HG02870 (cell line): ENCODE measurements at regions not wholly inside any gene's neighbourhood (a gene's known extent, or its start where the extent isn't known, plus 50 kb on each side); places are given as distances from the start of the nearest gene placed in this dataset.
"Not testable (repeated sequence)": the region's sequence is repeated elsewhere in the genome, so short reads cannot be mapped to it uniquely, and the experiment has no call there.

ENCODE experiments used
- ATAC-seq: cut with Tn5 transposase; IDR thresholded peaks from one replicate; pipeline ENCODE4 v1.9.1; 2021; ENCODE audit warnings: mild to moderate bottlenecking, moderate library complexity; ENCODE audit not compliant: unreplicated experiment

DNA sequence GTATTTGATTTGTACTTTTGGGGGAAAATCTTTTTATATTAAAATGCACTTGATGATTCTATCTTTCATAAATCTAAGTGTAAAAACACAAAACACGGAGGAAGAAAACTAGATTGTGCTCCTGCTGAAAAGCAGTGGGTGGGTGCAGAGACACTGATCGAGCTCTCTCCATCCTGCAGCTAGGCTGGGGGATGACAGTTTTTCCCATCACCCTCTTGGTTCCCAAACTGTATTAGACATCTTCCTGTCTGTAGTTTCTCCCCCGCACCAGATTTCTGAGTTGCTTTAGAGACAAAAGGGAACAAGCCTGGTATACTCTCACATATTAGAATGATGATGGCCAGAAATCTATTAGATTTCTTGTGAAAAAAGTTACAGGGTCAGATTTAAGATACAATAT, 99.6 kb downstream of the FAM114A2 start:
- no peak for ATAC-seq

DNA sequence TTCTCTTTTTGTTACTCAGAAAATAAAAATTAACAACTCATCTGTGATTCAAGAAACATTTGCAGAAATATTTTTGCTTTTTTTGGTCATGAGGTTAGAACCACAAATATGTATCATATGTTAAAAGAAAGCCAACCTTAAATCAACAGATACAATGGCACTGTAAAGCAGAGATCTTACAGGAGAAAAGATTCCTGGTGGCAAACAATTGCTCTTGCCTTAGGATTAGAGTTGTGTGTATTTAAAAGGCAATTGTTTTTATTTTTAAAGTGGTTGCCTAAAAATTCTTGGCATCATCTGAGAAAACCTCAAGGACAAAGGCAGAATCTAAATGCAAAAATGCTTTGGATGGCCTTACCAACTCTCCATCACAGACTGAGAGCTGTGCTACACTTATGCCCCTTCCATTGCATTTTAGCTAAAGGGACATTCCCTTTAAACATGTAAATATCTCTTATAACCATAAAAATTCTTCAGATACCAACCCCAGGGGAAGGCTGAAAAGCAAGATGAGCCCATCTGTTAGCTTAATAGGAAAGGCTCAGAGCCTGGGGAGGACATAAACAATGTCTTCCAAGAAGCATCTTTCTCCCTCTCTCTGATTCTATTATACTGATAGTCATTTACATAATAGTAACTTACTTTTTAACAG, 100.4 kb downstream of the FAM114A2 start:
- ATAC-seq: no peak

DNA sequence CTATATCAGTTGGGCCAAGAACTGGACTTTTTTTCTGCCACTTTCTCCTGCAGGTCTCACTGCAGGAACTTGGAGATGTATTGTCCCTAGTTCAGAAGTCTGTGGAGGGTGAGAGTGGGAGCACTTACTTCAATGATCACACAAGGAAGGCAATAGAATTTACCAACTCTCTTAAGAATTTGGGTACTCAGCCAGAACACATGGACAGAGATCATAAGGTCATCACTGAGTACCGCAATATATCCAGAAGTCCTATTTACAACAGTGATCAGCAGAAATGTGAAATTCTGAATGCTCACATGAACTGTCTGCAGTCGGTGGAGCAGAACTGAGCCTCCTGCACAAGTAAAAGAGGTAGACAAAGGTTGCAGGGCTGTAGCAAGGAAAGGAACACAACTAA, 101.0 kb downstream of the FAM114A2 start:
- ATAC-seq: no peak

DNA sequence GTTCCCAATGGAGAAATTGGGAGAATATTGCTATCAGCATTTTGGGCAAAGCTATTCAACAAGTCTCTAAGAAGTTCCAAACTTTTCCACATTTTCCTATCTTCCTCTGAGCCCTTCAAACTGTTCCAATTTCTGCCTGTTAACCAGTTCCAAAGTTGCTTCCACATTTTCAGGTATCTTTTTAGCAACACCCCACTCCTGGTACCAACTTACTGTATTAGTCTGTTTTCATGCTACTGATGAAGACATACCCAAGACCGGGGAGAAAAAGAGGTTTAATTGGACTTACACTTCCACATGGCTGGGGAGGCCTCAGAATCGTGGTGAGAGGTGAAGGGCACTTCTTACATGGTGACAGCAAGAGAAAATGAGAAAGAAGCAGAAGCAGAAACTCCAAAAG, 103.6 kb downstream of the FAM114A2 start:
- ATAC-seq: not testable (repeated sequence)

DNA sequence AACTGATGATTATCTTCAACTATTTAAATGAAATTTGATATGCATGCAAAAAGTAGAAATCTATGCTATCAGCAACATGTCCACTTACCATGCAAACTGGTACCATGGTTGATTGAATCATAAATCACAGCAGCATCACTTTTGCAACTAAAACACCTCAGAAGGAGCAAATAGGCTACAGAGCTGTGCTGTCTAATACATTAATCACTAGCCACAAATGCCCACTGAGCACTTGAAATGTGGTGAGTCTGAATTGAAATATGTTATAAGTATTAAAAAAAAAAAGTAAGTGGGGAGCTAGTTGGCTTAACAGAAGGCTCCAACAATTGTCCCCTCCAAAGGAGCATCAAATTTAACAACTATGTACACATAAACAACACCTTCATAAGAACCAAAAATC, 112.5 kb downstream of the FAM114A2 start:
- no peak for ATAC-seq

DNA sequence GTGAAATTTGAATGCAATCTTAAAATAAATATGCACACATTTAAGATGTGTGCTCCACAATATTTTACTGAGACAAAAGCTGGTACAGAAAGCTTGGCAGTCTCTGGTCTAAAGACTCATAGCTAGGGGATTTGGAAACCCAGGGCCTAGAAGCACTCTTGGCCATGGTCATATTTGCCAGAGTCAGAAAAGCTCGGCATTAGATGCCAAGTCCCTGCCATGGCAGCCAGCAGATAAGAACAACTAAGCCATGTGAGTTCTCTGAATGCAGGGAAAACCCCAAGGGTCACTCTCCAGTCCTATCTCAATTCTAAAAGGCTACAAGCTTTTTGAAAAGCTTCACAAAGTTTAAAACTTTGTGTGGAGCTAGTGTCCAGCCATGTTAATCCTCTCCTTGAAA, 119.5 kb downstream of the FAM114A2 start:
- ATAC-seq: no peak

DNA sequence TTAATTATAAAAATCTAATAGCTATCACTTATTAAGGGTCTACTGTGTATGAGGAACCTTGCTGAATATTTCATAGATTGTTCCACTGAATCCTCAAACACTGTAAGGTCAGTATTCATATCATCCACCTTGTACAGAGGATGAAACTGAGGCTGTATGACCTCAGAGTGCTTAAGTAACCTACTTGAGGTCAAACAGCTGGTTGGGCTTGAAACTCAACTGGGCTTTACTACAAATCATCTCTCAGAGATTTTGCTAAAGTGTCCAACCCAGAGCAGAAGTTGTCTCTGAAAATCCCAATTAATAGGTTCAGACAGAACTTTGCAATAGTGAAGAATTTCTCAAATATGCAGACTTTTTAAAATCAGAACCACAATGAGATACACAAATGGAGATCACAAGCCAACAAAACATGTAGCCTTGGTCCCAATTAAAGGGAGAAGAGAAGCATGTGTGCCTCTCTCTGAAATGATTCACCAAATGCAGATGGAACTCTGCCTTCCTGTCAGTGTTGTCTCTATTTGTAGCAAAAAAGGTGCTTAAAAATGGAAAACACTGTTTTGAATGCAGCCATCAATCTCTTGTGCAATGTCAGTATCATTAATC, 131.4 kb downstream of the FAM114A2 start:
- no peak for ATAC-seq

DNA sequence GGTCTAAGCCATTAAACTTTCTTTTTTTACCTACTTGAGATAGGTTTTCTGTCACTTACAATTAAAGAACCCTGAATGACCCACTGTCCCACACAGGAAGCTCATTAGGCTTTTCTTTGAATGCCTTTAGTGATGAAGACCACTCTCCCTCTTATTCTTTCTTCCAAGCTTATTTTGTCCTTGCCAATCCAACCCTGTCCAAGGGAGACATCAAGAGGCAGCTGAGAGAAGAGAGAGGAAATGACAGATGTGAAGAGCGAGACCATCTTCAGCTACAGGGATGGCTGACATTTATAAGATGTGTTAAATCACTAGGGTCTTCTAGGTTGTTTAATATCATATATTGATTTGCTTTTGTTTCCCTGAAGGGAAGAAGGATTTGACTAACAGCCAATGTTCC, 133.5 kb downstream of the FAM114A2 start:
- no peak for ATAC-seq

DNA sequence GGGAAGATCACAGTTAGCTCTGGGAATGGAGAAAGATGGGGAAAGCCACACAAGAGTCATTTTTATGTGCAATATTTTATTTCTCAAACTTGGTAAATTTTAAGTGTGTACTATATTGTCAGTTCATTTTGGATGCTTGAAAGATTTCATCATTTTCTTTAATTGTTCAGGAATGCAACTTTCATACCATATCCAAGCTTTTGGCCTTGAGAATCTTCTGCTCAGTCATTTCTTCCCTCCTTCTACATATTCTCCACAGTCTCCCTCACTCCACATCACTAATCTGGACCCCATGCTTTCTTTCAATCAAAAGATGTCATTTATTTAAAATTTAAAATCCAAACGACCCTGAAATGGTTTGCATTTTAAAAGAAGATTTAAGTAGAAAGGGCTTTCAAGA, 135.4 kb downstream of the FAM114A2 start:
- ATAC-seq: no peak

DNA sequence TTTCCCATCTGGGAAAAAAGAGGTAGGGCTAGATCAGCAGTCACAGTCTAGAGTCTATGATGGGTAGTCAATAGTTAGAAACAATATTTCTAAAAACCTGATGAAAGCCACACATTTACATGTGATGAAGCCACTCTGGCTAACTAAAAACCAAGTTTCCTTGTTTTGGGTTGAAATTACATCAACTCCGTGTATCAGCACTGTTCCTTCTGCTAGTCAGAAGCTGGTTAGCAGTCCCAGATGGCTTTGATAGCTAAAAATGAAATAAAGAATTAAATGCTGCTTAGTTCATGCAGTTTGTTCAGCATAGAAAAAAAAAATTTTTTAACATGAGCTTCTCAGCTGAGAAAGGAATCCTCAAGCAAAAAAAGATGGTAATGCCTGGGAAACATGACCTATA, 136.7 kb downstream of the FAM114A2 start:
- ATAC-seq: no peak

DNA sequence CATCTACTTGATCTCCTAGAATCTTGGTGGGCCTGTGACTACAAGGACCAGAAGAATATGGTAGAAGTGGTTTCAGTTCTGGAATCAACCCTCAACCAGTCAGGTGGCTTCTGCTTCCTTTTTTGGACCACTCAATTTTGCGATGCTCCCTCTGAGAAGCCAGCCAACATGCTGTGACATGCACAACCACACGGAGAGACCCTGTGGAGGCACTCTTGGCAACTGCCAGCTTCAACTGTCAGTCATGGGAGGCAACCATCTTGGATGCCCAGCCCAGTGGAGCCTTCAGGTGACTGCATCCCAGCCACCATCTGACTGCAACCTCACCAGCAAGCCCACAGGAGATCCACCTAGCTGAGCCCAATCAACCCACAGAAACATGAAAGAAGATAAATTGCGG, 137.3 kb downstream of the FAM114A2 start:
- ATAC-seq: no peak

DNA sequence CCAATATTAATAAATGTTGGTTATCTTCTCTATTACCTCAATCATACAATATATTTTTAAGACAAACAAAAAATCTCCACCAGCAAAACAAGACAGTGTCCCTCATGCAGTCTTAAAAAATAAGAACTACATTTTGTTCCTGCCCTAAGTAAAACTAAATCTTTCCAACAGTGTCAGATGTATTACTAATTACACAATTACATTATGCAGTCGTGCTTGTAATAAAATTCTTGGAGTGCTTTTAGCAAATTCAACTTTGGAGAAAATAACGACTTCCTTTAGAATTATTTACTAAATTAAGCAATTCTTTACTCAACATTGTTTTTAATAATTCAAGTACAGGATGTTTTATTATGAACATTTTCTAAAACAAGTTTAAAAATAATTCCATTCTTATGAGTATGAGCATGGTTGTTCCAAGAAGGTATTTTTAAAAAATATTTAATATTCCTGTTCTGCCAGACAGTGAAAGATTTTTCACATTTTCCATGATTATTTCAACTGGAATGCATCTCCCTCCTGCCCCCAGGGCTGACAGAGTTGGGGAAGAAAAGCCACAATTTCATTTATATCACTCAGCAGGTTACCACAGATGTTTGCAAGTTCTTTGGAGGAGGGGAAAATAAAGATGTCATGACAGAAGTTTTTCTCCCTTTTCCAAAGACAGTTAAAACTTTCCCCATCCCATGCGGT, 137.9 kb downstream of the FAM114A2 start:
- no peak for ATAC-seq

DNA sequence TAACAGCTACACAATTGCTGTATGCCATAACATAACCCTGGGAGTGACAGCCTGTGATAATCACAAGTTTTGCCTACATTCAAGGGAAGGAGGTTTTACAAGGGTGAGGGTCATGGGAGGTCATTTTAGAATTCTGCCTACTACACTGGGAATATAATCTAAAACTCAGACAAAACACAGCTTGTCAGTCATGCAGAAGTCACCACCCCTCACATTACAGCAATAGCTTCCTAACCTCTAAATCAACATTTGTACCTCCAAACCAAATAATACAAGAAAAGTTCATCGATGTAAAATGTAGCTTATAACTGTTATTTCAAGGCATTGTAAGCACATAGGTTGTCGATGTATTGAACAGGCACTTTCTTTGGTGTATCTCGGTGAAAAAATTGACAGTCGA, 139.0 kb downstream of the FAM114A2 start:
- ATAC-seq: no peak

DNA sequence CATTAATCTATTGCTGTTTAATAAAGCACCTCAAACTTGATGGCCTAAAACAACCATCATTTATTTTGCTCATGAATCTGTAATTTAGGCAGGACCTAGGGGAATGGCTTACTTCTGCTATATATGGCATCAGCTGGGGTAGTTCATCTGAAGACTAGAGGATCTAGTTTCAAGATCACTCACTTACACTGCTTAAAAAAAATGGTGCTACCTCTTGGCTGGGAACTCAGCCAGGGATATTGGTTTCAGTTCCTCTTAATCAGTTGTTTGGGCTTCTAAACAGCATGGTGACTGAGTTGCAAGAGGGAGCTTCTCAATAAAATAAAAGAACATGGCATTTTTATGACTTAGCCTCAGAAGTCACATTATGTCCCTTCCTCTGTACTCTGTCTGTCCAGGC, 142.0 kb downstream of the FAM114A2 start:
- ATAC-seq: peak; percentile 97

DNA sequence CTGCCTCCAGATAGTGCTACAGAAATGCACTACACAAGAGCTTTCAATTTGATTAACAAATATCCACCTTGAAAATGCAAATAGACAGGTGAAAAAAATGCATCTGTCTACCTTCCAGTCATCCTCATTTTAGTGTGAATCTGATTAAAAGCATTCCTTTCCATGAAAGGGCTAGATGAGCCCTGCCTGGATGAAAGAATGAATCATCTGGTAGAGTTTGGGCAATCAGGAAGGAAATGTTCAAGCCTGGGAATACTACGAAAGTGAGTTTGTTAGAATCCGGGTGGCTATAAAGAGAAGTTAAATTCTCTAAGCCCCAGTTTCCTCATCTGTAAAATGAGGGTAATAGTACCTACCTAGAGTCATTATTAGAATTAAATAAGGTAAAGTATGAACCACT, 142.6 kb downstream of the FAM114A2 start:
- ATAC-seq: no peak

DNA sequence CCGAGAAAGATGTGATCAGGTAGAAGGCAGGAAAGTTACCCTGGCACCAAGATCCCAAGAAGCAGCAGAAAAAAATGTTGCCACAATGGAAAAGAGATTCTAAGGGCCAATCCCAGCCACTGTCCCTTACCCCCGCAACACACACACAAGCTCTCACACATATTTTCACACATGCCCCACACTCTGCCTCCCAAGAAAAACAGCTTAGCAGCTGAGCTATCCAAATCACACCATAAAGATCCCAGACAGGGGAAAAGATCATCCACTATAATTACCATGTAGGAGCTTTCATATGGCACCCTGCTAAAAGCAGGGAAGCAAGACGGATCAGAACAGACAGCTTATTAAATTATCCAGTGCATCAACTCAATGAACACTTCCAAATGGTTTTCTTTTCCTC, 143.4 kb downstream of the FAM114A2 start:
- no peak for ATAC-seq

DNA sequence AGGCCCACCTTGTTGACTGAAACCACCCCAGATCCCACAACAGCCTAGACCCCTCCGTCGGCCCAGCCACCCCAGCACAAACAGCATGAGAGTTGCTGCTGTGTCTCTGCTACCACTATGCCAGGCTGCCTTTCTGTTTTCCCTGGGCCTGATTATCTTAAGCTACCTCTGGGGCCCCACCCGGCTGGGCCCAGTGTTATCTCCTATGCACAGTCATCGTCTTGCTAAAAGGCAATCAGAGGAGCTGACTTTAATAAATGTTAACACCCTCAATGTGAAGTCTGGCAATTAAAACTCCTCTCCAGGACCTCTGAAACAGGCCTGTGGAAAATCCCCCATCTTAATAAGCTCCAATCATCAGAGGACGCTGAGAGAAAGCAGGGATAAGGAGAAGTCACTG, 144.9 kb downstream of the FAM114A2 start:
- no peak for ATAC-seq

DNA sequence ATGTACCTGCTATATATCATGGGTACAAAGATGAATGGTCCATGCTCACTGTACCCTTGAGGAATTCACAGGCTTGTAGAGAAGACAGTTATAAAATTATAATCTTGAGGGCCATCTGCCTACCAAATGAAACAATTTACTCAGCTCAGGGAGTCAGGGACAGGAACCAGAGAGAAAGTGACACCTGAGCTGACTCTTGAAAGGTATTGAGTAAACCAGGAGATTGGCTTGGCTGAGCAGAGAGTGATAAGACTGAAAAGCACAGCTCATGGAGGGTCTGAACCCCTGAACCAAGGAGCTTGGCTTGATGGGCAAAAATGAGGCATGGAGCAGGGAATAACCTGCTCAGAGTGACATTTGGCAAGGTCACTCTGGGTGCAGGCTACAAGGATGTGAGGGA, 147.3 kb downstream of the FAM114A2 start:
- no peak for ATAC-seq

DNA sequence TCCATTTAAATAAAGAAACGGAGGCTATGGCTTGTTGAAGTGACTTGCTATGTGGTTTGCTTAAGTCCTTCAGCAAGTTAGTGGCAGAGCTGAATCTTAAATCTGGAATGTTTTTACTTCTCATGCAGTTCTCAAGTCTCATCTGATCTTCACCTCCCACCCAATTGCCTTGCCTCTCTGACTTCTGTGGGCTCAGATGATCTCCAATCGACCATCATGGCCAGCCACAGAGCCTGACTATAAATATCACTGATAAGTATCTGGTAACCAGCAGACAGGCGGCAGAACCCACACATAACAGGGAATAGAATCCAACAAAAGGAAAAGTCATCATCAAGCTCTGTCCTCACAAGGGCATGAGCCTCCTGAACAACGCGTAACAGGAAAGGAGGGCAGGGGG, 149.9 kb downstream of the FAM114A2 start:
- no peak for ATAC-seq

DNA sequence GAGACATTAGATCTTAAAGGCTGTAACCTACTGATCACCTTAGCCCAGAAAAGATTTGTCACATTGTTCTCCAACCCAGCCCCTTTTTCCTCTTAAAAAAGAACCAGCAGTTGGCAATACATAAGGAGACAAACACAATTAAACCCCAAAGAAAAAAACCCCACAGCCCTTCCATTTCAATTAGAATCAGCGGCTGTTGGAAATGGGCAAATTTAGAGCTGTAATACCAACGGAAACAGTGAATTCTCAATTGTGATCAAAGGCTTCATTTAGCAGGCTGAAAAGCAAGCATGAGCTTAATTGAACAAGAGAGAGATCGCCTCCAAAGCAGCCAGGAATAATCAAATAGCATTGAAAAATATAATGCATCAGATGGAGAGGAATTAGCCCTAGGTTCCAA, 153.6 kb downstream of the FAM114A2 start:
- ATAC-seq: no peak

DNA sequence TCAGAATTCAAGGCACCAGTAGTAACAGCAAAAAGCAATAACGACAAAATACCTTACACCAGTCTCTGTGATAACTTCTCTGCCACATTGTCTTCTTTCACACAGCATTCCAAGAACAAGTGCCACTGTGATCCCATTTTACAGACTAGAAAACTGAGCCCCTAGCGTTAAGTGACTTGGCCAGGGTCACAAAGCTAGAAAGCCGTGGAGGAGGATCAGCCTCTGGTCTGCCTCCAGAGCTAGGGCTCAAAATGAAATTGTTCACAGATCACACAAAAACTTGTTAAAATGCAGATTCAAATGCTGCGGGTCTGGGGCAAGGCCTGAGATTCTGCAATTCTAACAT, 154.1 kb downstream of the FAM114A2 start:
- ATAC-seq: no peak

DNA sequence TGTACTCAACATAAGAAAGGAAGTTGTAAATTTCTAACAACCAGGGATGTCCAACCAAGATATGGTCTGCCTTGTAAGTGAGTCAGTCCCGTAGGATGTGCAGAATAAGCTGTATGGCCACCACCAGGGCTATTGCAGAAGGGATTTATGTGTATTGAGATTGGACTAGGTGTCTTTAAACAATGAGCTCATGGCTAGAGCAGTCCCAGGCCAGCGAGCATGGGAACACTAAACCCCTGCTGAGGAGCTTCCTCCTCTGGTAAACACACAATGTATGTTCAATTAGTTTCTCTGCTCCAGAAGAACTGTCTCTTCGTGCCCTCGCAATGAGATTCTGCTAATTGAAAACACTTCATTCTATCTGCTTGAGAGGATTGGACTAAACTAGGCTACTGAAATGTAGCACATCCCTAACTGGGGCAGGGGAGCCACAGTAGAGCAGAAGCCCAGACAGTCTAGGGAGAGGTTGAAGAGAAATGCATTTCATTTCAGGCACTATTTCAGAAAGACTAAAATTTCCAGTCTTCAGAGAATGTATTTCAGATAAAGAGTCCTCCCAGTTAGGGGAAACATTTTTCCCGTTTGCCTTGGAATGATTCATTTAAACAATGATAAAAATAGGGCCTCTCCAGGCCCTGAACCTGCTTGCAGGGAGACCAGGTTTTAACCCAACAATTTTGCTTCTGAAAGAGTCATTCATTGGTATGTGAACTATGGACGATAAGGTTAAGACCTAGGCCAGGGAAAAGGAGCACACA, 154.7 kb downstream of the FAM114A2 start:
- no peak for ATAC-seq
